Globus pallidus (tissue), 1 donor: ENCODE measurements at regions not wholly inside any gene's neighbourhood (a gene's known extent, or its start where the extent isn't known, plus 50 kb on each side); places are given as distances from the start of the nearest gene placed in this dataset.
"Not testable (repeated sequence)": the region's sequence is repeated elsewhere in the genome, so short reads cannot be mapped to it uniquely, and the experiment has no call there.

ENCODE experiments used
- DNase-seq: peaks from one replicate; pipeline ENCODE4 v3.0.0-alpha.2; 2015; ENCODE audit warnings: low spot score

DNA sequence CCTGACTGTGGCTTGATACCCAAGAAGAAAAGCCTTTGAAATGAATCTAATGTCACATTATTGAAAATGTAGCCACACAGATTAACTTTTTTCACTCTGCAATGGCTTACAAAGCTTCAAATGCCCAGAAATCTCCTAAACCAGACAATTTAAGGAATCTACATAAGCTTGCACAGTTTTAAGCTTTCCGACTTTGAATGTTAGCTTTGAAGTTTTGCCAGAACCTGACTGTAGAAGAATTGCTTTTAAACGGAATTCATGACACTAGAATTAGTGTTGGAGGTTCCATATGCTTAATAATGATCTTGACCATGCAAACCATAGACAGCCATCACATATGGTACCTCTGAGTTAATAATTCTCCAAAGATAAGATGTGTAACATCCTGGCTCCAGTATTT, 798.5 kb upstream of the EPHA7 start:
- no peak for DNase-seq

DNA sequence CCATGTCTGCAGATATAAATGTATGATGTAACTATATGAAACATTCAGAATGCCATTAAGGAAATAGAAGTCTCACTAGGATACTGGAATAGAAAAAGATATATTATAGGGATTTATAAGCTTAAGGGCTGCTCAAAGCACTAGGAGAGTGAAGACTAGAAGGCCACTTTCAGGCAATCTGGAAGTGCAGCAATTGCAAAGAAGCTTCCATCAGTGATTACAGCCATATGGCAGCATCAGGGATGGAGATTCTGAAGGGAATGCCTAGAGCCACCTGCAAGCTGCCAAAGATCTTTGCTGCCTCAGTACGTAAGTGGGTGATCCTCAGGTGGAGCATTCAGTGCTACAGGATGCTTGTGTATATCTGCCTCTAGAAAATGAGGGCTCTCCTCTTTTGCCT, 796.2 kb upstream of the EPHA7 start:
- DNase-seq = no peak

DNA sequence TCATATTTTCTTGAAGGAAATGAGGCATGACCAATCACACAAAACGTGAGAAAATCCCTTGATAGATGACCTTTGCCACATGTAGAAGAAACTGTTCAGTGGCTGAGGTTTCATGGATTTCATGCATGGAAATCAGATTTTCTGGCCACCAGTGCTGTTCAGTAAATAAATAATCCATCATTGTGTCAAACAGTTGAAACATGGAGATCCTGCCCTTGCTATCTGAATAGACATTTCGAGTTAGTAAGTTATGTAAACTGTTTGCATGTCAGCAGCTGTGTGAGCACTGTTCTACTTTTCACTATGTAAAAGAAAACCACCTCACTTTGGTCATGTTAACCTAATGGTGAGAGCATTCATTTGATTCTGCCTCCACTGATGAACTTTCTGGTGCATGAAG, 793.9 kb upstream of the EPHA7 start:
- DNase-seq = no peak

DNA sequence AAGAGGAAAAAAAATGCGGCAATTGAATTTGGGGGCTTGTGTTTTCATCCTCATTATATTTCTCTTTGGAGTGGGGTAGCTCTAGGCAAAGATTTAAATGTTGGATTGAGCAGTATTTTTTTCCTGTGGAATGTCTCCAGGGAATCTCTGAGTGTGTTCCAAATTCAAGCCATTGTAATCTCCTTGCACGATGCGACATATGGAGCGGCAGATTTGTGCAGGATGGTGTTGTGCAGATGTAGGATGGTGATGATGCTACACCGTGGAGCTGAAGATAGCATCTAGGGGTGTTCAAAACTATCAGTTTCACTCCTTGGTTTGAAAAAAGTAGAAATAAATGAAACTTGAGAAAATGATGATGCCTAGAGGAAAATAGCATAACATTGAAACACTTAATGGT, 777.5 kb upstream of the EPHA7 start:
- DNase-seq = no peak

DNA sequence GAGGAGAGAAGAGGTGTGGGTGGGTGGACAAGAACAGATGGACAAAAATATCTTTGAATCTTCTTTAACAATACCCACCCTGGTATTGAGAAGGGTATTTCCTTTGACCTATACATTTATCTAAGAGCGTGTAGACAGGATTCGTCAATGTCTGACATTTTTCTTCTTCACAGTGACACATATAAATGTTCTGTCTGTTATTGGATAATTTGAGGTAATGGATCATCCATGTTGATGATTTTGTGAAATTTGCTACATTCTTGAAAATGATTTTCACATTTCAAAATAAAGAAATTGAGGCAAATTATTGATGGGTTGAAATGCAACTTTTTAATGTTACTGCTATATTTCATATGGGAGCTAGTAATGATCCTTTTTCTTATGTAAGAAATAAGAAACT, 770.7 kb upstream of the EPHA7 start:
- no peak for DNase-seq

DNA sequence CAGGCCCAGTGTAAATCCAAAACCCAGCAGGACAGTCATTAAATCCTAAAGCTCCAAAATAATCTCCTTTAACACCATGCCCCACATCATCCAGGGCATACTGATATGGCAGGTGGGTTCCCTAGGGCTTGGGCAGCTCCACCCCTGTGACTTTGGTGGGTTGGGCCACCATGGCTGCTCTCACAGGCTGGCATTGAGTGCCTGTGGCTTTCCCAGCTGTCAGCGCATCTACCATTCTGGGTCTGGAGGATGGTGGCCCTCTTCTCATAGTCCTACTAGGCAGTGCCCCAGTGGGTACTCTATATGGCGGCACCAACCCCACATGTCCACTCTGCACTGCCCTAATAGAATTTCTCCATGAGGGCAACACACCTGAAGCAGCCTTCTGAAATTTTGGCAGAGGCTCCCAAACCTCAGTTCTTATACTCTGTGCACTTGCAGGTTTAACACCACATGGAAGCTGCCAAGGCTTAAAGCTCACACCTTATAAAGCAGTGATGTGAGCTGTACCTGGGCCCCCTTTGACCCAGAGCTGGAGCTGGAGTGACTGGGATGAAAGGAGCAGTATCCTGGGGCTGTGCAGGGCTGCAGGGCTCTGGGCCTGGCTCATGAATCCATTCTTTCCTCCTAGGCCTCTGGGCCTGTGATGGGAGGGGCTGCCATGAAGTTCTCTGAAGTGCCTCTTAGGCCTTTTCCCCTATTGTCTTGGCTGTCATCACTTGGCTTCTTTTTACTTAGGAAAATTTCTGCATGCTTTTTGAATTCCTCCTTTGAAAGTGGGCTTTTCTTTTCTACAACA, 765.5 kb upstream of the EPHA7 start:
- DNase-seq = no peak

DNA sequence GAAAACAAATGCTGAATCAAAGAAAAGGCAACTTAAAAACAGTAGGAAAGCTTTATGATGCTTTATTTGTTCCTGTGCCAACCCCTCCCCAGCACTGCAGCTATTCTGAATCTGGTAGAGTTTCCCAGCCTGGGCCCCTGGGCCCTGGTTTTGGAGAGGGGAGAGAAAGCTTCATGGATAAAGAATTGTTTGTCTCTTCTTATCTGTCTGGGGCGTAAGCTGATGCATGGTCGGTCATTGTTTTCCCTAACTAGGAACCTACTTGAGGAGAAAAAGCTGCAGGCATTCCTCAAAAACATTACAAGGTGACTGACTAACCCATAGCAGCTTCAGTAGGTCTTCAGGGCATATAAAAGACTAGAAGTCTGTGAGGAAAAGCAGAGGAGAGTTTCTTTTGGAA, 758.1 kb upstream of the EPHA7 start:
- peak; percentile 5 for DNase-seq

DNA sequence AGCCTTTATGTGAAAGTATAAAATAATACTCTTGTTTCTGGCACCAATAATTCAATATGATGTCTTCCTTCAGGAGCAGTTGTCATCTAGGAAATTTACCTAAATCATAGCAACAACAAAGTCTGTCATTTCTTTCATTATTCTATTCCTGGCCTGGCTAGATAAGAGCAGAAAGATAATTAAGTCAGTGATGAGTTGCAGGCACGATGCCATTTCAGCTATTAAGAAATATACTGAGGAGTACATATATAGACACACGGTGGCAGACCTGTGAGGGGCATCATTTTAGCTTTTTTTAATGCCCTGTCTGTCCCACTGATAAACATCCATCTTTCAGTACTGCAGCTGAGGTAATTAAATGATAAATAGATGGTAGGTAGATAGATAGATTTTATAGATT, 756.1 kb upstream of the EPHA7 start:
- no peak for DNase-seq

DNA sequence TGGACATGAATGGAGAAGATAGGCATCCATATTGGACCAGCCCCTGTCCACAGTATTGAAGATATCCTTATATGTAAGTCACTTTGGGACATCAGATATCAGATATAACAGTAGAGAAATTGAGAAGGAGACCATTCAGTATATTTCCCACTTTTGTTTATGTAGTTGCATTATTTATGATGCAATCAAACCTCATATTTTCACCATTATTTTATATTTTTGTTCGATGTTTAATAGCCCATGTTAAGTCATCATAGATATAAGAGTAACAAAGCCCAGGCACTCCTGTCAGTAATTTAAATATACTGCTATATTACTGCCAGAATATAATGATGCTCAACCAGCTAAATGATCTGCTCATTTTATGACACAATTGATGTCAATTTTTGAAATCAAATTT, 744.5 kb upstream of the EPHA7 start:
- DNase-seq = no peak

DNA sequence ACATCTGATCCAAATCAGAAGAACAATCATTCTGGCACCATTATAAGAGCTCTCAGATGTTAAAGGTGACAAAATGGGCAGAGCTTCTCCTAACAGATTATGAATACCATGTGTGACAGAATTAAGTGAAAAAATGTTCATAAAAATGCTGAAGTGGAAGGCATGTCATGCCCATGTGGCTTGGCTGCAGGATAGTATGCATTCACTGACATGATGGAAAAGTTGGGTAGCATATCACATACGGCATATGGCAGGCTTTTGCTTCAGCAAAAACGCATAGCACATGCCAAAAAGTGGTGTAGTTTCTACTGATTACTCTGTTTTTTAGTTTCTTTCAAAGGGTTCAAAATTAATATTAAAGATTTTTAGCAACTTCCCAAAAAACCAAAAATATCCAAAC, 731.5 kb upstream of the EPHA7 start:
- no peak for DNase-seq

DNA sequence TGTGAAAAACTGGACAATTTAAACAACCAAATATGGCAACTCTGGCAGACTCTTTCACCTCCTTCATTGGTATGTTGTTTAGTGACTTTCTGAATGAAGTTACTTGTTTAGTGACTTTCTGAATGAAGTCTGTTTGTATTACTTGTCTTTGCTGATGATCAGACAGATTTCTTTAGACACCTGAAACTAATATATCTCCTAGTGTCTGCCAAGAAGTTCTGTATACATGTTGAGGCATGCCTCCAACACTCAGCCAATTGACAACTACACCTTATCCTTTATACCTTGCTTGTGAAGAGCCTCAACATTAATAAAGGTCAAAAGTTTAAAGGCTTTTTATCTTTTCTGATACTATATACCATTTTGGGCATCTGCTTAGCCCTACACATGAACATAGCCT, 725.4 kb upstream of the EPHA7 start:
- no peak for DNase-seq

DNA sequence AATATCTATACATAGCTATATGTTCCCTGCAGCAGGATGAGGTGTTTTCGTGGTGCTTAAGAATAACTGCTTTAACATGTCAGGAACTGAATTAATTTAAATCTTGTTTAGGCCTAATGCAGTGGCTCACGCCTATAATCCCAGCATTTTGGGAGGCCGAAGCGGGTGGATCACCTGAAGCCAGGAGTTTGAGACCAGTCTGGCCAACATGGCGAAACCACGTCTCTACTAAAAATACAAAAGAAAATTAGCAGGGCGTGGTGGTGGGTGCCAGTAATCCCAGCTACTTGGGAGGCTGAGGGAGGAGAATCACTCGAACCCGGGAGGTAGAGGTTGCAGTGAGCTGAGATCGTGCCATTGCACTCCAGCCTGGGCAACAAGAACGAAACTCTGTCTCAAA, 717.8 kb upstream of the EPHA7 start:
- DNase-seq = not testable (repeated sequence)

DNA sequence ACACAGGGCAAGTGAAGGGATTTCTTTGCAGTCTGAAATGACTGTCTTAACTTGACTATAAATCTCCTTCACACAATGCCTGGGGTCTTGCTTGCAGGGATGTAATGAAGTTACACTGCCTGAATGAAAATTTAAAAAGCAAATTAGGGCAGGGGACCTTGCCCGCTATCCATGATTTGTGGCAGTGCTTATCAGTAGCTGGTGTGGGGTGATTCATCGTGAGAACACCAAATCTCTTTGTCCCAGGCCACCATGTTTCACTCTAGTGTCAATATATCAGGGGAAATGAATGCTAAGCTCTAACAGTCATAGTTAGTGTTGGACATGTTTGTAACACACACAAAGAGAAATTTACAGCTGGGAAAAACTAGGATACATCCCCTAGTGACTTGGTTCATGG, 713.7 kb upstream of the EPHA7 start:
- no peak for DNase-seq

DNA sequence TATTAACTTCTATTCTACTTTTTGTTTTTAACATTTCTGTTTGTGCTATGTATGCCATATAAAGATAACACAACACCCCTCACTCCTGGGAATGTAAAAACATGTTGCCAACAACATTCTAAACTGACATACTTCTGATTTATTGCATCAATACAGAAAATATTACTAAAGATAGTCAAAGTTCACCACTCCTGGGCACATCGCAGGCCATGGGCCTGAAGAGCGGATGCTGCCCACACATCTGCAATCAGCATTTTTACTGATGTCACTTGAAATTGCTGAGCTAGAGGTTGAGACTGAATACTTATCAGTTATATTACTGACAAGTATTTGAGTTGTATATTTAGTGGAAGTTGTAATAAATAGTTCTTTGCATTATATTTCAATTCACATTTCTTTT, 711.9 kb upstream of the EPHA7 start:
- DNase-seq = no peak

DNA sequence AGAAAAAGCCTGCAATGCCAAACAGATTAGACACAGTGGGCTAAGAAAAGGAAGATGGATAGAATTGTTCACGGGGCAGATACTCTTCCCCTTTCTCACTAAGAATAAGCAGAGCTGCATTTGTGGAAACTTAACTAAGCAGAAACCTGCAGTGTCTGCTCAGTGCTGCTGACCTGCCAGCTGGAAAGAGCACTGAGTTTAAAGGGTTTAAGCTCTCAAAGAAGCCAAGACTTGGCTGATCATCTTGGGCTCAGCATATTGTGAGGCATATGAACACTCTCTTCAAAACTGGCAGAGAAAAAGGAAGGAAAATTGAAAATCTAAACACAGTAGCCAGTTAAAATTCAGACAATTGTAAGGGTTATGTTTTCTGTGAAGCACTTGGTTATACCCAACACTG, 711.1 kb upstream of the EPHA7 start:
- DNase-seq = peak; percentile 45

DNA sequence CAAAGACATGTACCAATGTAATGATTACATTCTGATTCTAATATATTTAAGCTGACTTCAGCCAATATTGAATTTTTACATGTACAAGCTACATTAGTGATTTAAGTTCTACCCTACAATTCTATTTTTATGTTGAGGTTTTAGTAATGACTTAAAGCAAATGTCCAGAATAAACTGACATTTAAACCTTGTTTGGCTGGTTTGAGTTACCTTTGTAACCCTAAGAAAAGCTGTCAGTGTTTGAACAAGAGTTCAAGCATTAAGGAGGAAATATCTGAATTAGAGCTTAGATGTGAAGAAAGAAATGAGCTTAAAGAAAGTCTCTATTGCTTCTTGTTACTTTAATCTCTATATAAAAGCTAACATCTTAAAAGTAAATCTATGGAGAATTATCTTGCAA, 710.6 kb upstream of the EPHA7 start:
- no peak for DNase-seq

DNA sequence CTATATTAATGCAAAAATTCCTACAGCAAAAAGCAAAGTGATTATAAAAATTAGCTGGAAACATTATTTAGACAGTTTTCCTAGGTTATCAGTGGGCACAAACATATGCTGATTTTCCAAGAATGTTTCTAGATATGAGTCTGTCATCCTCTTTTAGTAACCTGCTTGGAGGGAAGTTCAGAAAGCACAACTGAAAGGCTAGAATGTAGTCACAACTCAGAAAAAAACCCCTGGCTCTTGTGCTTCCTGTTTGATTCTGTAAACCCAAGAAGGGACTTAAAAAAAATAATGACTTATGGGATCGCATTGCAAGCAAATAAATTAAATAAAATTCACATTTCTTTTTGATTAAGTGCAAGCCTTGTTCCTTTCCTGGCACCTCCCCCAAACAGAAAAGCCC, 708.4 kb upstream of the EPHA7 start:
- no peak for DNase-seq

DNA sequence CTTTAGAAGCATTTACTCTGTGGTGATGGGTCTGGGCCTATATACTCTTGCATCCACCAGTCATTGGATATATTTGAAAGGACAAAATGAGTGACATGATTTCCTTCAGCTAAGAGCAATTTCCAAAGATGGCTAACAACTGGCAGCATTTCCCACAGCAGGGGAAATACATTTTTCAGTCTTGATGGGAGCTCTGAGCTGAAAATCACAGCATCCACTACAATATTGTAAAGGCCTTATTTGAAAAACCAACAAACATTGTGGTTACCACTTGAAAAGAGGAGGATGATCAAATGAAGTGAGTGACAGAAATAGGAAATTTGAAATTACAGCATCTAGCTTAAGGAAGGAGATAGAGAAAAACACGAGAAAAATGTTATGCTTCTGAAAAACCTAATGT, 705.0 kb upstream of the EPHA7 start:
- DNase-seq = no peak

DNA sequence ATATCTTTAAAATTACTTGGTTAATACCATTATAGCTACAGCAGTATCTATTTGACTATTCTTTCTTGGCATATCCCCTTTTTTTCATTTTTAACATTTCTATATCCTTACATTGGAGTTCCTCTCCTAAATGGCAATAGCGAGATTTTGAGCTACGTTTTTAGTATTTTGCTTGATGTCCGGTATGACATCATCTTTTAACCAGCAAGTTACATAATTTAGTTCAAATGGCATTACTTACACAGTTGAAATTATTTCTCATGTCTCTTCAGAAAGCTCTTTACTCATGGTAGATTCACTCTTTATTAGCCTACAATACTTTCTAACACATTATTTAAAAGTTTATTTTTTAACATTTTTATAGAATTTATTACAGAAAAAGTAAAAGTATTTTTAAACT, 701.7 kb upstream of the EPHA7 start:
- DNase-seq = no peak

DNA sequence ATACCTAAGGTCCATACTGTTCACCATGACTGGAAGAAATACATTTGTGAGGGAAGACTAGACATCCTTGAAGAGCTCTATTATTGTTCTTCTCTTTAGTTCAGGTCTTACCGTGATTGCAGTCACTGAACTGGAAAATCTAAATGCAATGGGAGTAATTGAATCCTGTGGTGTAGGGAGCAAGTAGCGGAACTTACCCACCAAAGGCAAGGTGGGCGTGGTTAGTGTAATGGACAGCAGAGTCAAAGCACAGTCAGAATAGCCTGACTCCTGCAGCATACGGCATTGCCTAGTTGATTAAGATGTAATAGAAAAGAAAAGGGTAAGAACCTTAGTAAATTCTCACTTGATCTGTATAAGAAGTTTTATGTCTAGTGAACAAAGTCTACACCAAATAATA, 679.7 kb upstream of the EPHA7 start:
- DNase-seq = no peak

DNA sequence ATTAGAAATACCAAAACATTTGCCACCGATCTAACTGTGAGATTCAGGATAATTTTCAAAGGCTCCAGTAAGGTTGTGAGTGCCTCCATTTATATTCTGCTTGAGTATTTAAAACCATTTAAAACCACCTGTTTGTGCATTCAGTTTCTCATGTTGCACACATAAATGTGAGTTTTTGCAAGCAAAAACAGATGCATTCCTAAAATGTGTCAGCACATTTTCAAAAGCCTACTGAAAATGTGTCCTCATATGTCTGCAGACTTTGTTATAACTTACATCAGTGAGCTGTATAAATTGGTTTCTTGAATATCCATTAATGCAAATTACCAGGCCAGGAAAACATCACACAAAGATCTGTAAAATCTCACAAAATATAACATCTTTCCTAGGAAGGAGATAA, 676.6 kb upstream of the EPHA7 start:
- no peak for DNase-seq

DNA sequence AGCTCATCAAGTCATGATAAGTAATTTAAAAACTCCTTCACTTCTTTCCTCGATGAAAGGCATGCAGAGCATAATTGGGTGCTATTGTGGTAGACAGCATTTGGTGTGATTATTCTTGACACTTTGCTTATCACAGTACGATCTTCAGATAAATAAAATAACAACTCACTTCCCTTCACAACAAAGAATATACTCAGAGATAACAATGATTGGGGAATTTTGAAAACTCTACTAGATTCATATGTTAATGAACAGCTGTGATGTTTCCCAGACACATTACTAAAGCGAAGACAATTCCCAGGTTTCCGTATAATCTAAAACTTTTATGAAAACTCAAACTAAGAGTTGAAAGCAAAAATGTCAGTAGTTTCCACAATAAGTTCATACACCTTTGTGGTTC, 670.6 kb upstream of the EPHA7 start:
- no peak for DNase-seq

DNA sequence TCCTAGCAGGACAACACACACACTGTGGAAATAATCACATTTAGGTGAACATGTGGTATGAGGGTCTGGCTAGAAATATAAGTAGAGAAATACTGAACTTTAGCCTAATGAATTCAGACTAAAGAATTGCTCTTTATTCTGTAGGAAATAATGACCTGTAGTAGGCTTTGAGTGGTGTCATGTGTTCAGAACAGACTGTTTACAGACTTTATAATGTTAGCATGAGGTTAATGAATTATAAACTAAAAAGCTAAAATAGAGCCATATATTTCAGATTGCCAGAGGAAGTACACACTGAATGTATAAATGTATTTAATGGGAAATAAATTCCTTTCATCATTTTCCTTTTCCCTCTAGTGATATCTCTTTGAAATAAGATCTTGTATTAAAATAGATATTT, 669.5 kb upstream of the EPHA7 start:
- no peak for DNase-seq

DNA sequence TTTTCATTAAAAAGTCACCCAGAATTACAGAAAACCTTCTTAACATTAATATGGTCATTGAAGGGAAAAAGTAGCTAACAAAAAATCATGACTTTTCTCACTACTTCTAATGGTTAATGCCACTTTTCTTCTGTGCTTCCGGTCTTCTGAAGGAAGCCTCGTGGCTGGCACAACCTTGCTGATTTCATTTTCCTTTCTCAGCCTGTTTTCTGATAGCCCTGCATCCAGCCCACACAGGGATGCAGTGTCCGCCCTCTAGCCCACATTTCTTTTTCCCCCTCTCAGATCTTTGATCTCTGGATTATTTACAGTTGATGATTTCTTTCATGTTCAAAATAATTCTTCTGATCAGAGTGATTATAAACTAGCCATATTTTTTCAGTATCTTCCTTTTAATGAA, 655.4 kb upstream of the EPHA7 start:
- DNase-seq = no peak

DNA sequence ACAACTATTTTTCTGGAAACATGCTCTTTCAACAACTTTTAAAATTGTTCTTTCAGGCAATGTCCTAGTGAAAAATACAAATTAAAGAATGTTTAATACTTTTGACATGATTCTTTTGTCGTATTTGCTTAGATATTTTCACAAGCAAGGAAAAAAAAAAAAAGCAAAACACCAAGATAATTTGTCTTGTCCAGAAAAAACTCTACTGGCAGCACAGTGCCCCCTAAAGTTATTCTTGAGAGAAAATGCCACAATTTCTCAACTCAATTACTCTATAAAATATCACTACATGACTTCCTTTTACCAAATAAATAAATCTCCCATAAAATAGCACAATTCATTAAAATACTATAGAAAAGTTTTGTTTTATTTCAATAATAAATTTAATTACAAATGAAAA, 652.5 kb upstream of the EPHA7 start:
- DNase-seq = peak; percentile 21
